ENCODE measurements at regions not wholly inside any gene's neighbourhood (a gene's known extent, or its start where the extent isn't known, plus 50 kb on each side); places are given as distances from the start of the nearest gene placed in this dataset.
A peak's percentile ranks its signal among the peaks of the same experiment; 100 is the strongest.

DNA sequence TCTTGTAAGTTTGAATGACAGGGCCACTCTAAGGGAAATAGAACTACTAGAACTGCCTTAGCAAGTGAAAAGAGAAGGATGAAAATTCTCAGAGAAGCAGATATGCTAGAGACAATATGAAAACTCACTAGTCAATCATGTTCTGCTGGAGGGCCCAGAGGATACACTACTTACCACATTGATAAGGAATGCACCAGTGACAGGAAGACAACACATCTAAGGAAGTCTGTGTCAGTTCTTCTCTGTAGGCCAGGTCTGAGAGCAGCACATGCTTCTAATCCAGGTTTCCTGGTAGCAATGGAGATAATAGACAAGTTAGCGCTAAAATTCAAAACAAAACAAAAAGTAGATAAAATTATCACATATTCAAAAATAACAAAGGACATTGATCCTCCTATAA is 235.2 kb upstream of the AKR1E2 start:
- ChIA-PET POLR2A (no interaction called here), CTCF (no interaction called here)
- H3K36me3 ChIP-seq (ENCODE audit: control insufficient read depth in 2 of 2, extremely low read depth in 1 of 2, insufficient read depth in 2 of 2, low read length in 2 of 2) = no peaks in the 10 kb centered on the region
- no peaks in the 10 kb centered on the region for H3K9me3 ChIP-seq (replicated peaks; ENCODE audit: control insufficient read depth, insufficient read depth, low read length)
- dilution Hi-C loops (cut with MboI; ENCODE audit: extremely low pct_ligation_motif_present, low sequenced_read_pairs) = no loop called here
- H2AFZ ChIP-seq (ENCODE audit: low read depth, low read length) = no peak overlapping the region
- H3K27me3 ChIP-seq (ENCODE audit: control insufficient read depth in 2 of 2, insufficient read depth in 2 of 2, low read length in 2 of 2) = no peaks in the 10 kb centered on the region
- TF ChIP-seq FOS (IDR thresholded peaks at IDR 0.05; ENCODE audit: borderline replicate concordance, insufficient read depth, low read length) = no peak
- no peak for TF ChIP-seq JUN (IDR thresholded peaks at IDR 0.05; ENCODE audit: borderline replicate concordance, insufficient read depth, insufficient read length, low read depth)
- no peak for TF ChIP-seq GATA2 (IDR thresholded peaks at IDR 0.05; ENCODE audit: insufficient read depth, insufficient read length, low read depth, low read length)
- TF ChIP-seq EZH2 (IDR thresholded peaks at IDR 0.05; ENCODE audit: borderline replicate concordance, low read depth, low read length, severe bottlenecking) = no peak
- TF ChIP-seq POLR2AphosphoS5 (IDR thresholded peaks at IDR 0.05; ENCODE audit: insufficient read depth, low read depth, low read length) = no peak
- no peak for TF ChIP-seq POLR2A (IDR thresholded peaks at IDR 0.05; ENCODE audit: low read depth, low read length)
- TF ChIP-seq, protein P1, sequence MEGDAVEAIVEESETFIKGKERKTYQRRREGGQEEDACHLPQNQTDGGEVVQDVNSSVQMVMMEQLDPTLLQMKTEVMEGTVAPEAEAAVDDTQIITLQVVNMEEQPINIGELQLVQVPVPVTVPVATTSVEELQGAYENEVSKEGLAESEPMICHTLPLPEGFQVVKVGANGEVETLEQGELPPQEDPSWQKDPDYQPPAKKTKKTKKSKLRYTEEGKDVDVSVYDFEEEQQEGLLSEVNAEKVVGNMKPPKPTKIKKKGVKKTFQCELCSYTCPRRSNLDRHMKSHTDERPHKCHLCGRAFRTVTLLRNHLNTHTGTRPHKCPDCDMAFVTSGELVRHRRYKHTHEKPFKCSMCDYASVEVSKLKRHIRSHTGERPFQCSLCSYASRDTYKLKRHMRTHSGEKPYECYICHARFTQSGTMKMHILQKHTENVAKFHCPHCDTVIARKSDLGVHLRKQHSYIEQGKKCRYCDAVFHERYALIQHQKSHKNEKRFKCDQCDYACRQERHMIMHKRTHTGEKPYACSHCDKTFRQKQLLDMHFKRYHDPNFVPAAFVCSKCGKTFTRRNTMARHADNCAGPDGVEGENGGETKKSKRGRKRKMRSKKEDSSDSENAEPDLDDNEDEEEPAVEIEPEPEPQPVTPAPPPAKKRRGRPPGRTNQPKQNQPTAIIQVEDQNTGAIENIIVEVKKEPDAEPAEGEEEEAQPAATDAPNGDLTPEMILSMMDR (IDR thresholded peaks at IDR 0.05; ENCODE audit: extremely low read depth in 1 of 2, insufficient read depth in 1 of 2, low read depth in 1 of 2, low read length in 2 of 2) = no peak
- TF ChIP-seq MYC (IDR thresholded peaks at IDR 0.05; ENCODE audit: low read depth, low read length) = no peak
- TF ChIP-seq, protein P2, sequence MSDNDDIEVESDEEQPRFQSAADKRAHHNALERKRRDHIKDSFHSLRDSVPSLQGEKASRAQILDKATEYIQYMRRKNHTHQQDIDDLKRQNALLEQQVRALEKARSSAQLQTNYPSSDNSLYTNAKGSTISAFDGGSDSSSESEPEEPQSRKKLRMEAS (IDR thresholded peaks at IDR 0.05; ENCODE audit: insufficient read depth, insufficient read length) = no peak
- no peak overlapping the region for H3K9ac ChIP-seq (replicated peaks; ENCODE audit: extremely low read depth, insufficient read depth, low read length)
- intact Hi-C loops (cut with micrococcal nuclease) = no loop called here
- no peak overlapping the region for H3K4me2 ChIP-seq (ENCODE audit: insufficient read depth, low read length)
- DNase-seq (ENCODE audit: low read depth, low spot score) (no peak), FAIRE-seq (peak; percentile 35)
- H3K79me2 ChIP-seq (ENCODE audit: control insufficient read depth, insufficient read depth, low read length) = no peaks in the 10 kb centered on the region
- no TSS peak for BruUV-seq (replicated peaks)
- no peak overlapping the region for H3K4me3 ChIP-seq (replicated peaks in 1 of 3; ENCODE audit: insufficient read depth in 1 of 3, low read depth in 1 of 3, low read length in 3 of 3)
- H3K9me1 ChIP-seq (replicated peaks; ENCODE audit: control insufficient read depth, extremely low read depth, insufficient read depth, low read length) = no peaks in the 10 kb centered on the region
- H3K4me1 ChIP-seq (ENCODE audit: control insufficient read depth, extremely low read depth, insufficient read depth, low read length) = no peaks in the 10 kb centered on the region
- no peak overlapping the region for H3K27ac ChIP-seq (ENCODE audit: insufficient read depth, low read depth, low read length)
- no peaks in the 10 kb centered on the region for H4K20me1 ChIP-seq (replicated peaks; ENCODE audit: control insufficient read depth, extremely low read depth, insufficient read depth, low read length)
